PC-9 (cell line): ENCODE measurements at regions not wholly inside any gene's neighbourhood (a gene's known extent, or its start where the extent isn't known, plus 50 kb on each side); places are given as distances from the start of the nearest gene placed in this dataset.

Experiments
- EZH2 ChIP-seq: fragments of 200-600 bp; sonication (generic); IDR thresholded peaks from 2 replicates; pipeline ENCODE4 v1.8.0; 2017; ENCODE audit warnings: antibody characterized with exemption, low read depth
- TF ChIP-seq, protein P1 (sequence below): fragments of 200-600 bp; sonication (generic); conservative IDR thresholded peaks from 2 replicates; pipeline ENCODE4 v1.6.1; 2017; ENCODE audit warnings: mixed run types, antibody characterized with exemption, mild to moderate bottlenecking, moderate library complexity

DNA sequence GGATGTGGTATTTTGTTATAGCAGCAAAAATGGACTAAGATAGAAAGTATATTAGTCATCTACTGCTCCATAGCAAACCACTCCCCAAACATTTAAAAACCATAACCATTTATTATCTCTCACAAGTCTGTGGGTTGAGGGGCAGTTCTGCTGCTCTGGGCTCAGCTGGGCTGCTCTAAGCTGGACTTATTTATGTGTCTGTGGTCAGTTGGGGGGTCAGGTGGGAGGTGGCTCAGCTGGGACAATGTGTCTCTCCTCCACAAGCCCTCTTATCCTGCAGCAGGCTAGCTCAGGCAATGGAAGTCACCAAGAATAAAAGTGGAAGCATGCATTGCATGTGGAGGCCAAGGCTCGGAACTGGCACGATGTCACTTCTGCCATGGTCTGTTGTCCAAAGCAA is 226.1 kb upstream of the N4BP1 start:
- TF ChIP-seq, protein P1, sequence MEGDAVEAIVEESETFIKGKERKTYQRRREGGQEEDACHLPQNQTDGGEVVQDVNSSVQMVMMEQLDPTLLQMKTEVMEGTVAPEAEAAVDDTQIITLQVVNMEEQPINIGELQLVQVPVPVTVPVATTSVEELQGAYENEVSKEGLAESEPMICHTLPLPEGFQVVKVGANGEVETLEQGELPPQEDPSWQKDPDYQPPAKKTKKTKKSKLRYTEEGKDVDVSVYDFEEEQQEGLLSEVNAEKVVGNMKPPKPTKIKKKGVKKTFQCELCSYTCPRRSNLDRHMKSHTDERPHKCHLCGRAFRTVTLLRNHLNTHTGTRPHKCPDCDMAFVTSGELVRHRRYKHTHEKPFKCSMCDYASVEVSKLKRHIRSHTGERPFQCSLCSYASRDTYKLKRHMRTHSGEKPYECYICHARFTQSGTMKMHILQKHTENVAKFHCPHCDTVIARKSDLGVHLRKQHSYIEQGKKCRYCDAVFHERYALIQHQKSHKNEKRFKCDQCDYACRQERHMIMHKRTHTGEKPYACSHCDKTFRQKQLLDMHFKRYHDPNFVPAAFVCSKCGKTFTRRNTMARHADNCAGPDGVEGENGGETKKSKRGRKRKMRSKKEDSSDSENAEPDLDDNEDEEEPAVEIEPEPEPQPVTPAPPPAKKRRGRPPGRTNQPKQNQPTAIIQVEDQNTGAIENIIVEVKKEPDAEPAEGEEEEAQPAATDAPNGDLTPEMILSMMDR: no peak
- TF ChIP-seq EZH2: no peak
